ENCODE measurements at regions not wholly inside any gene's neighbourhood (a gene's known extent, or its start where the extent isn't known, plus 50 kb on each side); places are given as distances from the start of the nearest gene placed in this dataset.
A peak's percentile ranks its signal among the peaks of the same experiment; 100 is the strongest.
"Not testable (repeated sequence)": the region's sequence is repeated elsewhere in the genome, so short reads cannot be mapped to it uniquely, and the experiment has no call there.

DNA sequence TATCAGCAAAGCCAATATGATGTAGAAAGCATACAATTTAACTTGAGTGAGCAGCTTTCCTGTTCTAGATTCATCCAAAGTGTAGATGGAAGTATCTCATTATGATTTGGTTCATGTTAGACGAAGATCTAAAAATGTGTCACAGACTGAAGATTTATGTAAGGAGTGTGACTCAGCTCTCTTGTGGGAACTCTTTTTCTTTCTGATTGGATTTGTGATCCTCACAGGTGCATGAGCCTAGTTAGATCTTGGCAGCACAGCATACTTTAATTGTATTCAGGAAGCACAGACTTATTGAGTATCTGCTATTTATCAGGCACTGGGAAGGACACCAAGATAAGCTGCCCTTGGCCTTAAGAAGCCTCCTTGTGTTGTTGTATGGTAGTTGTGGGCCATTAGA, 147.1 kb downstream of the C11orf91 start:
- DNase-seq: no peak

DNA sequence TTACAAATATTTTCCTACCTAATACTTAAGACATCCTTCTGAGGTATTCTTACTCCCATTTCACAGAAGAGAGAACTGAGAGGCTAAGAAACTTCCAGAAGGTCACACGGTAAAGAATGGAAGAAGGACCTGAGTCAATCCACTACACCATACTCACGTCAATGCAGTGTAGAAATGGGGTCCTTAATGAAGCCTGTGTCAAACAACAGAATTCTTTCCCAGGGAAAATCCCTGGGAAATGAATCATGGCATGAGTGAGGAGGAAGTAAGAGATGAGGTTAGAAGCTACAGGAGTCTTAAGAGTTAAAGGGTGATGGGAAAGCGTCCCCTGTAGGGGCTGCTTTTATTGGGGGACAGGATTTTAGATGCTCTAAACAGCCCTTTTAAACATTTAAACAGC, 147.9 kb downstream of the C11orf91 start:
- DNase-seq: peak; percentile 7

DNA sequence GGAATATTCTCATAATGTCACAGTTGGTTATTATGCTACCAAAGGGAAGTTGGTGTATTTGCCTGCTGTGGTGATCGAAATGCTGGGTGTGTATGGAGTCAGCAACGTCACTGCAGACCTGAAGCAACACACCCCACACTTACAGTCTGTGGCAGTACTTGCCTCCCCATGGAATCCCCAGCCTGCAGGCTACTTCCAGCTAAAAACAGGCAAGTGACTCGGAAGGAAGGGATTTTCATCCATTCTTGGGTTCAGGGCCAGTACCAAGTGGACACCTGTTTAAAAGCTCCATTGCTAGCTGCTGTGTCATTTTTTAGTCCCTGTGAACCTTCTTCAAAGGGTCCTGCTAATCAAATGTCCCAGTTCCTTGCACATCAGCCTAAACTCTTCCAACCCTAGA, 149.6 kb downstream of the C11orf91 start:
- no peak for DNase-seq

DNA sequence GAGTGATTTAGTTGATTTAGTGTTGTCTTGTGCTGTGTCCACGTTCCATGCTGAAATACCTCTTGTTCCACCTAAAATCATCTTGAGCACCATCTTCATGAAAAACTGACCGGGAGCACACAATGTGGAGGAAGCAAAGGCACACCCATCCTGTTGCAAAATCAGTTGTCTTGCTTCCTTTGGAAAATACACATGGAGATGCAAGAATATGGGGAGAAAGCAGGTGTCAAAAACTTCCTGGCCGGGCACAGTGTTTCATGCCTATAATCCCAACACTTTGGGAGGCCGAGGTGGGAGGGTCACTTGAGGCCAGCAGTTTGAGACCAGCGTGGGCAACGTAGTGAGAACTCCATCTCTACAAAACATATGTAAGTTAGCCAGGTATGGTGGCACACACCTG, 151.1 kb downstream of the C11orf91 start:
- DNase-seq: no peak

DNA sequence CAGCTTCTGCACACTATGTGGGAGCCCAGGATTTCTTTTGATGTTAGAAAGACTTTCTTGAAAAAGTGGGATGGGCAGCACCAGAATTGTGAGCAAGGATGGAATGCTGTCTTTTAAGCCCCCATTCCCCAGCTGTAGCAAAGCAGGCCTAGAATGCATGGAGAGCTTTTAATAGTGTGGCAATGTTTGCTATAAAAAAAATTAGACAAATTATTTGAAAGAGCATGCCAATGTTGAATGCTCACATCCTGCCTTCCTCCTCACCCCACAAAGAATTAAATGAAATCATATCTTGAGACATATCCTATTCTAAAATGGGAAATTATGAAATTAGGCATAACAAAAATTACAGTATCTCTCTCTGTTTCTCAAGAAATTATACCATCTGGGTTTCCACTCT, 154.7 kb downstream of the C11orf91 start:
- DNase-seq: peak; percentile 61

DNA sequence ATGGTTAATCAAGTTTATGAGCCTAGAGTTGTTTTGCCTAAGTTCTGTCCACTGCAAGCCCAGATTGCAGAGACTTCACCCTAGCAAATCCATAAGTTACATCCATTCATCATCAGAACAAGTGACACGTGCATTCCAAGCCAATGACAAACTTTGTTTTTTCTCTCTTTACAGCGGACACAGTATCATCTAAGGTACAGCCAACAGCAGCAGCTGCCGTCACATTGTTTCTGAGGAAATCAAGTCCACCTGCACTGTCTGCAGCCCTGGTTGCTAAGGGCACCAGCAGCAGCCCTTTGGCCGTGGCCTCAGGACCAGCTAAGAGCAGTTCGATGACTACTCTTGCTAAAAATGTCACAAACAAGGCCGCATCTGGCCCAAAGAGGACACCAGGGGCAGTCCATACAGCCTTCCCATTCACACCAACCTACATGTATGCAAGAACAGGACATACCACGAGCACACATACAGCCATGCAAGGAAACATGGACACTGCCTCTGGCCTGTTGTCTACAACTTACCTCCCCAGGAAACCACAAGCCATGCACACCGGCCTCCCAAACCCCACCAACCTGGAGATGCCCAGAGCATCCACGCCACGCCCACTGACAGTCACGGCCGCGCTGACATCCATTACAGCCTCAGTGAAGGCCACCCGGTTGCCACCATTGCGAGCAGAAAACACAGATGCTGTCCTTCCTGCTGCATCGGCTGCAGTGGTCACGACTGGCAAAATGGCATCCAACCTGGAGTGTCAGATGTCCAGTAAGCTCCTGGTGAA, 155.8 kb downstream of the C11orf91 start:
- DNase-seq: peak; percentile 1

DNA sequence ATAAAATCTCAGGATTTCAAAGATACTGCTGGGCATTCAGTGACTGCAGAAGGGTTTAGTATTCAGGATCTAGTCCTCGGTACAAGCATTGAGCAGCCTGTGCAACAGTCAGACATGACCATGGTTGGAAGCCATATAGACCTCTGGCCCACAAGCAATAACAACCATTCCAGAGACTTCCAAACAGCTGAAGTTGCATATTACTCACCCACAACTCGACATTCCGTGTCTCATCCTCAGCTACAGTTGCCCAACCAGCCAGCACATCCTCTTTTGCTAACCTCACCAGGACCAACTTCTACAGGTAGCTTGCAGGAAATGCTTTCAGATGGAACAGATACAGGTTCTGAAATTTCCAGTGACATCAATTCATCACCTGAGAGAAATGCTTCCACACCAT, 156.8 kb downstream of the C11orf91 start:
- DNase-seq: peak; percentile 60

DNA sequence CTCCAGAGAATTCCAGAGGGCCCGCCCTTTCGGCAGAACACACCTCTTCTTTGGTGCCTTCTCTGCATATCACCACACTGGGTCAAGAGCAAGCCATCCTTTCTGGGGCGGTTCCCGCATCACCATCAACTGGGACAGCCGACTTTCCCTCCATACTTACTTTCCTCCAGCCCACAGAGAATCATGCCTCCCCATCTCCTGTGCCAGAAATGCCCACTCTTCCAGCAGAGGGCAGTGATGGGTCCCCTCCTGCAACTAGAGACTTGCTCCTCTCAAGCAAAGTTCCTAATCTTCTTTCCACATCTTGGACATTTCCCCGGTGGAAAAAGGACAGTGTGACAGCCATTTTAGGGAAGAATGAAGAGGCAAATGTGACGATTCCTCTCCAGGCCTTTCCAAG, 157.7 kb downstream of the C11orf91 start:
- DNase-seq: peak; percentile 44

DNA sequence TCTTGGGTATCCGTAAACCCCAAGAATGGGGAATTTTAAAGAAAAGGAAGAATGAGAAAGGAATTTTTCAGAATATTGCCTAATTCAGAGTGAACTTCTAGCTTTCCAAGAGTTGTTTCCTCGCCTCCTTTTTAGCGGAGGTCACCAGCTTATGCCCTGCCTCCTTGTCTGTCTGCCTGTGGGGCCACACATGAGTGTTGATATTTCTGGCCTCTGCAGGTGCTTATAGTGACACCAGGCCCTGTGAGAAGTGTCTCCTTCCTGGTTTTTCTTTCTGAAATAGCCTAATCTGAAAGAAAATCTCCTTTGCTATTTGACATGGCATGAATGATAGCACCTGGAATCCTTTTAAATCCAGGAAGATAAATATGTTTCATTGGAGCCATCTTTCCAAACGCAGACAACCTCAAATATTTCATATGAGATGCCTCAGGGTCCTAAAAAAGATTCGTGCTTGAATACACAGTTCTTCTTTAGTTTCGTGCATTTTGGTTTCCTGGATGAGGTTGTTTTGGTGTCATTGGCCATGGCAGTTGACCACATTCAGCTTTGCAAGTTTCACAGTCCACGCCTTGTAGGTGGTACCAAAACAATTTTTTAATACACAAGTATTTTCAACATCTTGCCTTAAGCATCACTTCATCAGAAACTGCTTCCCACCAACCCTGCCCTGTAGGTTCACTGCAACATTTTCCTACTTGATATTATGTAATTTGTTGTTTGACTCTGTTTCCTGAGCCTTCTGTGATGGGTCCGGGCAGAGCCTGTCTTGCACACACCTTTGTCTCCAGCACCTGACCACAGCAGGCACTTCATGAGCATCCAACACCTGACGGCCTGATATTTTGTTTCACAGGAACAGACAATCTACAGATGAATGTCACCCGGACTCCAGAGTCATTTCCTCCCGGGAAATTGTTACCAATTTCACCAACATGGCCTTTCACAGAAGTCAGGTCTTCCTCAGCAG, 159.4 kb downstream of the C11orf91 start:
- no peak for DNase-seq

DNA sequence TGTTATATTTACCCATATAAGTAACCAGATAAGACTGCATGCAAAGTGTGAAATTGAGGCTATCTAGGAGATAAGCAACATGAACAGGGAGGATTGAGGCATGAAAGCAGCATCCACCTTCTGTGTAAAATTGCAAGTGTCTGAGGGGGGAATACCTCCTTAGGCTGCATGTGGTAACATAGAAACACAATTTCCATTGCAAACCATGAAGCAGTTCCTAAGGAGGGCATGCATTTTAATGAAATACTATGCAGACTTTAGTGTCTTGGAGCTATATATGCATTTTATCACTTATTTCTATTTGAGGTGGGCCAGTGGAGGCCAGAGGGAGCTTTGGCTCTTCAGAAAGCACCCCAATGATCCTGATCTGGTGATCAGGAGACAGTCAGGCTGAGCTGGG, 160.2 kb downstream of the C11orf91 start:
- no peak for DNase-seq

DNA sequence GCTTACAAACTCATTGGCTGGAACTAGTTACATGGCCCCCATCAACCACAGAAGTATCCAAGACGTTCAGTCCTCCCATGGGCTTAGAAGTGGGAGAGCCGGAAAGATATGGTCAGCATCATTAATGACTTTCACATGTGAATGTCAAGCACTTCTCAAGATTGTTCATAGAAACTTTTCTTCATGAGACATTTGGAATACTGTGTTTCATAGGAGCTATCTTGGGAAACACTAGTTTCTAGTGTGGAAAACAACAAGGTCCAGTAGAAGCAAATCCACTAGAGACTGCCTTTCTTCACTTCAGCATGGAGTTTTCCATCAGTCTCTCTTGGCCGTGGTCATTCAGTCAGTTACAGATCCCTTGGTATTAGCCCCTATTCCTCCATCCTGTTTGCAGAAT, 160.9 kb downstream of the C11orf91 start:
- no peak for DNase-seq

DNA sequence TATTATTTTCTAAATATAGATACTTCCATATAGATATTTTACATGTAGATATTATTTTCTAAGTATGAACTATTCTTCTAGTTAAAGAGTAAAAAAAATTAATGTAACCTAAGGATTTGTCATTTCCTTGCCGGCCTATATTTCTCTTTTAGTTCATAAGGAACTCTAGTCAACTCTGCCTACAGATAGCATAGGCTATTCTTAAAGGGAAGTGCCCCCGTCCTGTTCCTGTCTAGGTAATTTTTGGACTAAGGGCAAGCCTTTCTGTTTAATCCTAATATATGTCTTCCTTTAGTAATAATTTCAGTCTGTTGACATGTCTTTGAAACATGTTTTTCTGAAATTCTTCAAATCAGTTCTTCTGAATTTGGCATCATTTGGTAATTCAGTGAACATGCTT, 161.9 kb downstream of the C11orf91 start:
- DNase-seq: no peak

DNA sequence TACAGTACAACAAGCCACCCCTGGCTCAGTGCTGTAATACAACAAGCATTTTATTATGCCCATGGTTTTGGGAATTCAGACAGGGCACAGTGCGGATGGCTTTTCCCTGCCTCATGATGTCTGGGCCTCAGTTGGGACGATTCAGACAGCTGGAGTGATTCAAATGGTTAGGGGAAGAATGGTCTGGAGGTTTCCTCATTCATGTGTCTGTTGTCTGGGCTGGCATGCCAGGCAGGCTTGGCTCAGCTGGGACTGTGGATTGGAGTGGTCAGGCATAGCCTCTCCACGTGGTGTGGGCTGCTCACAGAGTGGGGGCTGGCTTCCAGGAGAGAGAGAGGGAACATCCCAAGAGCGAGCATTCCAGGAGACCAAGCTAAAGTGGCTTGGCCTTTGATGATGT, 164.4 kb downstream of the C11orf91 start:
- DNase-seq: no peak

DNA sequence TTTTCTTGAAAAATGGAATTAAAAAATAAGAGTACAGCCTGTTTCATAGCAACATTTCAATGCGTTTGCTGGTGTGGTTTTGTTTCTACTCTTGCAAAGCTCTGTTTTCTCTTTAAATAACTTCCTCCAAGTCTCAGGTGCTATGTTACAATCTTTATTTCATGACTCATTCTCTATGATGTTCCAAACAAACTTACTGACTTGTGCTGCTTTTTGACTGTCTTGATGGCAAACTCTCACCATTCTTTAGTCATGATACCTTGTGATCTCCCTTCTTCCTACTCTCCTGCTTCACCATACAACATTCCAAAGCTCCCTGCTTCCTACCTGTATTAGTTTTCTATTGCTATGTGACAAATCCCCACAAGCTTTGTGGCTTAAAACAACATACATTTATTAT, 166.1 kb downstream of the C11orf91 start:
- peak; percentile 5 for DNase-seq

DNA sequence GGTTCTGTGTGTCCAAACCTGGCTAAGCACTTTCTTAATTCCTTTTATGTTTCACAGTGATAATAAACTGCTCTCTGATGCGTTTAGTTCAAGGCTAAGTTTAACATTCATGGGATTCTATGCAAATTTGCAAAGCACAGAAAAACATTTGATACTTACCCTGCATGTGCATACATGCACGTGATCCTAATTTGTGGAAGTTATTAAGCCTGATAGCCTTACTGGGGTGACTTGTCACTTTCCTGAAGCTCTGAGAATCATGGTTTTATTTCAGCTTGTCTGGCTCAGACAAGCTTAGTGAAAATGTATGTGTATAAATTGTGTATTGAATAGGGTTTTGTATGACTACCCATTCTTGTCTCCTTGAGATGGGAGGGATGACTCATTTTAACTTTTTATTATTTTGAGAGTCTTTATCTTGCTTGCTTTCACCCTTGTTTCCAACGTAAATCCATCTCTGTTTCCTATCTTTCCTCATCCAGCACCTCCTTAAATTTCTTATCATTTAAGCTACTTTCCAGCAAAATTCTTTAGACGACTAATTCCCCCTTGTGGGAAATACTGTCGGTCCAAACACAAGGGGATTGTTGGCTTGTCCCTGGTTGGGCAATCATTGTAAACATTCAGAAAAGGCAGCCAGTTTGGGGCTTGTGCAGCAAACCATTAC, 167.1 kb downstream of the C11orf91 start:
- no peak for DNase-seq

DNA sequence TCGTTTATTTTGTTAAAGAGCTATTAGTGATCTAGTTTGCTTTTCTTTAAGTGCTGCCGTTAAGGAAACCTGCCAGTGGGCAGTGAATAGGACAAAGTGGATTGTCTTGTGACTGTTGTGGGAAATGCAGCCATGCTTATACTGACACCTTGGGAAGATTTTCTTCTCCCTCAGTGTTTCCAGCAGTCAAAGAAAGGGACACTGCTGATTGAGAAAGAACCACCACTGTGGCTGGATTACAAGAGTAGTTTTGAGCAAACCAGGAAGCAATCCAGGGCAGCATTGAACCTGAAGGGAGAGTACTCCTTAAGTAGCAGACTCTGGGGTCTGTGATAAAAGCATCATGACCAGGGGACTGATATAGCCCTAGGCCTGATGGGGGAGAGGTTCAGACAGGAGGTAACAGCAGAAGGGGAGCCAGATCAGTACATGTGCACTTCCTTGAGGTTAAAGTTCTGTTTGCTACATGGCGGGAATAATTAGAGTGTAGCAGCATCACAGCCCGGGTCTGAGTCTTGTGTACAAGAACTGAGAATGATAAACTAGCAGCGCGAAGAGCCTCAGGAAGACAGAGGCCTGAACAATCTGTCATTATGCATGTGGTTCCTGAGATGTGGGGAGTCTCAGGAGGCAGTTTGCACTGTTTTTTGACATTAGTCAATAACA, 167.8 kb downstream of the C11orf91 start:
- DNase-seq: no peak

DNA sequence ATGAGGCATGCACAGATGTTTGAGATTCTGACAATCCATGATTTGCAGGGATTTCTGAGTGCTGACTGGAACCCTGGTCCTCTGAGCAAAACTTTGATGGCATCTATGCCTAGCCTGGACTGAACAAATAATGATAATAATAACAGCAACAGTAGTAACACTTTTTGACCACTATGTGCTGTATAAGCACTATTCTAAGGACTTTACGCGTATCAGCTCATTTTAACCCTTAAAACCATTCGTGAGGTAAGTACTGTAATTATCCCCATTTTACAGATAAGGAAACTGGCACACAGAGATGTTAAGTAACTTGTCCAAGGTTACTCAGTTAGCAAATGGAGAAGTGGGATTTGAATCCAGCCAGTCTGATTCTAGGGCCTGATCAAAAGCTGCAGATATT, 168.4 kb downstream of the C11orf91 start:
- DNase-seq: no peak

DNA sequence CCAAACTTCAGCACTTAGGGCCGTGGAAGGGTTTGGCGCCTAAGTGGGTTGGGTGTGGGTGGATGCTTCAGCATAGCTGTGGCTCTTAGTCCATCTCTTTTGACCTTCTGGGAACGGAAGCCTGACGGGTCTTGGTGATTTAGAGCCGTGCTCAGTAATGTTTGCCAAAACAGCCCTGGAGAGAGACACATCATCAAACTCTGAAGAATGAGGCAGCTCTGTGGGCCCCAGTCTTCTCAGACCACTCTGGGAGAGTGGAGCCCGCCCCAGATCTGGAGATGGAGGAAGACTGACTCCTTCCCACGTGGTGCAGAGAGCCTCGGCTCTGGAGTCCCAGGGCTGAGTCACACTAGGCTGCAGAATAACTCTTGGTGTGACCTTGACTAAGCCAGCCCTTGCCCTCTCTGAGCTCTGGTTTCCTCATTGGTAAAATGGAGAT, 168.9 kb downstream of the C11orf91 start:
- DNase-seq: peak; percentile 81

DNA sequence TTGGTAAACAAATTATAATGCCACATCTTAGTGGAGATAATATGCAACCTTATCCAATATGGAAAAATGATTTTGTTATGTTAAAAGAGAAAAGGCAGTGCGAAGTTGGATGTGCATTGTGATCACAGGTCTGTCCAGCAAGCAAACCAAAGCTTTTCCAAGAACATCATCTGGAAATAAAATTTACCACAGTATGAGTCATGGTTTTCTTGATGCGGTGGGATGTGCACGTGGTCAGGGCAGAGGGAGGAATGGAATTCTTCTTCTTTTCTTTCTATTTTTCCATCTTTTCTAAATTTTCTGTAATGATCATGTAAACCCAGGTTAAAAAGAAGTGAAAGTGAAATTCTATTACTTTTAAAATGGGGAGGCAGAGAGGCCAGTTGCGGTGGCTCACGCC, 169.8 kb downstream of the C11orf91 start:
- peak; percentile 58 for DNase-seq

DNA sequence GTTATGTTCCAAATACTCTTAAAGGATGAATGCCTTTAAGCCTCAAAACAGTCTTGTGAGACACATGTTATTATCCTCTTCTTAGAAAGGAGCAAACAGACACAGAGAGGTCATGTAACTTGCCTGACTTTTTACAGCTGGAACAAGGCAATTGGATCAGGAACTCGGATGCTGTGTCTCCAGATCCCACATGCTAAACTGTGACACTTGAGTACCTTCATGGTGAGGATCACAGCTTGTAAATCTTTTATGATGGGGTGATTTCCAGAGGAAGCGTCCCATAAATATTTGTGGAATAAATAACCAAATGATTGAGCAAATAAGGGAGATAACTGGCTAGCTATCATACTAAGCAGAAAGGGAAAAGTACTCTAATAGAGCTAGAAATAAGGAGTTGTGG, 171.2 kb downstream of the C11orf91 start:
- no peak for DNase-seq

DNA sequence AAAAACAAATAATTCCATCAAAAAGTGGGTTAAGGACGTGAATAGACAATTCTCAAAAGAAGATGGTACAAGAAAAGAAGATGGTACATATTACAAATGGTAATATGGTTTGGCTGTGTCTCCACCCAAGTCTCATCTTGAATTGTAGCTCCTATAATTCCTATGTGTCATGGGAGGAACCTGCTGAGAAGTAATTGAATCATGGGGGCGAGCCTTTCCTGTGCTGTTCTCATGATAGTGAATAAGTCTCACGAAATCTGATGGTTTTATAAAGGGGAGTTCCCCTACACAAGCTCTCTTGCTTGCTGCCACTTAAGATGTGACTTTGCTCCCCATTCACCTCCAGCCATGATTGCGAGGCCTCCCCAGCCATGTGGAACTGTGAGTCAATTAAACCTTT, 172.9 kb downstream of the C11orf91 start:
- DNase-seq: not testable (repeated sequence)

DNA sequence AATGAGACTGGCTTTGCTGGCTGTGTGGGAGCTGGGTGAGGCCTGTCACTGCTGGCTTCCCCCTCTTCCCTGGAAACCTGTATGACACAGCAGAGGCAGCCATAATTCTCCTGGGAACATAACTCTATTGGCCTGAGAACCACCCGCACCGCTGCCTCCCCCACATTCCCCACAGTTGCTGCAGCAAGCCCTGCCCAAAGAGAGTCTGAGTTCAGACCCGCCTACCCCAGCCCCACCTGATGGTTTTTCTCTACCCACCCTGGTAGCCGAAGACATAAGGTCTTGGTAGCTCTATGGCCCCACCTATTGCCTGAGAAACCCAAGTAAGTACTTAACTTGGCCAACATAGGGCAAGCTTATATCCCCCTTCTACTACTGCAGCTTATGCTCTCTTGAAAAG, 174.8 kb downstream of the C11orf91 start:
- no peak for DNase-seq

DNA sequence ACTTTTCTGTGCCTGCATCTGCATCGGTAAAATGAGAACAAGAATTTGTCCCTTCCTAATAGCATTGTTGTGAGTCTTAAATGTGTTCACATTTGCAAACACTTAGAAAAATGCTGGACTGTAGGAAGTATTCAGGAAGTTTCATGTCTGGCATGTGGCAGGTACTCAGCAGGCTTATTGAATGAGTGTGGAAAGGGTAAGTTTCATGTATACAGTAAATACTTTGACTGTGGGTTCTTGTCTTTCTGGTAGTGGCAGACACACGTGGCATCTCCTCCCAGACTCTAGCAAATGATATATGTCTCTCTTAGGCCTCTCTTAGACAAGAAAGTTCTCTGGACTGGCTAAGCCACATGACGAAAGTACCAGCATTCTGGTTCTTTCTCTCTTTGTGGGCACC, 179.2 kb downstream of the C11orf91 start:
- no peak for DNase-seq

All from HCEC 1CT (cell line).